ENCODE measurements at regions not wholly inside any gene's neighbourhood (a gene's known extent, or its start where the extent isn't known, plus 50 kb on each side); places are given as distances from the start of the nearest gene placed in this dataset.
"Not testable (repeated sequence)": the region's sequence is repeated elsewhere in the genome, so short reads cannot be mapped to it uniquely, and the experiment has no call there.

DNA sequence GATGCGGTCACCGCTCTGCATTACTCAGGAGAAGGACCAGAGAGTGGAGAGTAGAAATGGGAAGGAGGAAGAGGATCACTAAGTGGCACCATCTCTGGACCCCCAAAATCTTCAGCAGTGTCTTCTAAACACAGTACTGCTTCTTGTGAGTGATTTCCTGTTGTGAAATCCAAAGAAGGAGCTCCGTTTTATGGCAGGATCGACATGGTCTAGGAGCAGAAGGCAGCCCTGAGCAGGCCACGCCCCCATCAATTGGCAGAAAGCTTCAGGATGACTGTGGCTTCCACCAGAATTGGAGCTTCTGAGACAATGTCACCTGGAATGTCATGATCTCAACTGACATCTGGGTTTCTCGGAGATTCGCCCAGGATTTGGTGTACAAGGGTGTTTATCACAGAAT, 171.5 kb downstream of the ADSS2 start:
- DNase-seq (ENCODE audit: low spot score), result no peak
- in situ Hi-C loops (cut with HindIII; ENCODE audit: low sequenced_read_pairs), result no loop called here

DNA sequence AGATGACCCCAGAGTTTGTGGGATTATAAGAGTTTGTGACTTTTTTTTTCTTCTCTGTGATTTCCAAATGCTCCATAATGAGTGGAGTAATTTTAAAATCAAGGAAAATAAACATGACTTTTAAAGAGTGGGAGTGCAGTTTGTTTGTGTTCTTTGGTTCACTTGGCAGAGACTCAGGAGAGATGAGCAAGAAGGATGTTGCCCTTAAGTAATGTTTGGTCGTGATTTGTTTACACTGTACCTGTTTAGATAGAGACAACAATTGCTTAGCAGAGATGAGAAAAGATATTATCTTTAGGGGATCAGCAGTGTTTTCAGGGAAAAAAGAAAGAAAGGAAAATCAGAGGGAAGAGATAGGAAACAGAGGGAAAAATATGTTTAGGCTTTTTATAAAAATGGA, 170.8 kb downstream of the ADSS2 start:
- in situ Hi-C loops (cut with HindIII; ENCODE audit: low sequenced_read_pairs), result no loop called here
- DNase-seq (ENCODE audit: low spot score), result no peak

DNA sequence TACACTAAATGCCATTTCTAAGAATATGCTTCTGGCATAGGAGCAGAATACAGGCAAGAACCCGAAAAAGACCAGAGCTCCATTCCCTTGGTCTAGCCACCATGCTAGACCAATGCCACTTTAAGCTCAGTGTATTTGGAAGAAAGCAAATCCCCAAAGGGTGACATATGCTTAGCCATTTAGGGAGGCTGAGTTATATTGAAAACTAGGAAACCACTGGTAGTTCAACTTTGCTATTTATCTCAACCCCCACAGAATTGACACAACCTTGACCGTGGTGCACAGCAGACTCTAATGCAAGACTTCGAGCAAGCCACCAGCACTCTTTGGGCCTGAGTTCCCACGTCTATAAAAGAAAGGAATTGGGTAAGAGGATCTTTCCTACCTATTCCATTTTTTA, 167.9 kb downstream of the ADSS2 start:
- in situ Hi-C loops (cut with HindIII; ENCODE audit: low sequenced_read_pairs), result no loop called here
- DNase-seq (ENCODE audit: low spot score), result no peak

DNA sequence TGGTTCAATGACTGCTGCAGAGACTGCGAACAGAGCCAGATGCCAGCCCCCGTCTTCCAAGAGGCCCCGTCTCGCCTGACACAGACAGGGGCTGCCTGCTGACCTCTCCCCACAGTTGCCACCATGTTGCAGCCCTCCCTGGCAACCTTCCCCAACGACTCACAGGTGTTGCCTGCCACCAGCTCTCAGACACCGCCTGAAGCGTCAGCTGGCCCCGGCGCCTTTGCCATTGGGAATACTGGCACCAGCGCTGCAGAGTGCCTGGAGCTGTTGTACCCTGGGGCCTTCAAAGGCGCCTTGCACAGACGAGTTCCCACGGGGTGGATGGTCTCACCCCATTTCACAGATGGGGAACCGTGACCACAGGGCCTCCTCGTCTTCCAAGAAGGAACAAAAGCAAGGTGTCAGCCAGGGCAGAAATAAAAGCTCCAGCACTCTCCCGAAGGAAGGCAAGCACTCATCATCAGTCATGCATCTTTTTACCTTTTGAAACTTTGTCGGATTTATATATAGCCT, 167.0 kb downstream of the ADSS2 start:
- in situ Hi-C loops (cut with HindIII; ENCODE audit: low sequenced_read_pairs), result no loop called here
- DNase-seq (ENCODE audit: low spot score), result no peak

DNA sequence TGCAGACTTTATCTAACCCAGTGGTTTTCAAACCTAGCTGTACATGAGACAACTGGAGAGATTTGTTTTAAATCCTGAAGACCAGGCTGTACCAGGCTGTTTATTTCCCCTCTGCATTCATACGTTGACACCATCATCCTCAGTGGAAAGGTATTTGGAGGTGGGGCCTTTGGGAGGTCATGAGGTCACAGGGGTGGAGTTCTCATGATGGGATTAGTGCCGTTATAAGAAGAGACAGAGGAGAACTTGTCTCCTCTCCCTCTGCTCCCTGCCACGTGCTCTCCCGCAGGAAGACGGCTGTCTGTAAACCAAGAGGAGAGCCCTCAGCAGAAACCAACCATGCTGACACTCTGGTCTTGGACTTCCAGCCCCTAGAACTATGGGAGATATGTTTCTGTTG, 165.4 kb downstream of the ADSS2 start:
- no peak for DNase-seq (ENCODE audit: low spot score)
- in situ Hi-C loops (cut with HindIII; ENCODE audit: low sequenced_read_pairs), result no loop called here

DNA sequence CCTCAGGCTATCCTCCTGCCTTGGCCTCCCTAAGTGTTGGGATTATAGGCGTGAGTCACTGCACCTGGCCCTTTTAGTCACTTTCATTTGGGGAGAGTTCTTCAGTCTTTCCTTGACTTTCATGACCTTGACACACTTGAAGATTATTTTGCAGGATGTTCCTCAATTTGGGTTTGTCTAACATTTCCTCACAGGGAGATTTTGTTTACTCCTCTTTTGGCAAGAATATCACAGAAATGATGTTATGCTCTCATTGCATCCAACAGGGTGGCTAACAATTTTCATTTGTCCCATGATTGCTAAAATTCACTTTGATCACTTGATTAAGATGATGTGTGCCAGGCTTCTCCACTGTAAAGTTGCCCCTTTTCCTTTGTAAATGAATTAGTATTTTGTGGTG, 164.0 kb downstream of the ADSS2 start:
- no peak for DNase-seq (ENCODE audit: low spot score)
- in situ Hi-C loops (cut with HindIII; ENCODE audit: low sequenced_read_pairs), result no loop called here

DNA sequence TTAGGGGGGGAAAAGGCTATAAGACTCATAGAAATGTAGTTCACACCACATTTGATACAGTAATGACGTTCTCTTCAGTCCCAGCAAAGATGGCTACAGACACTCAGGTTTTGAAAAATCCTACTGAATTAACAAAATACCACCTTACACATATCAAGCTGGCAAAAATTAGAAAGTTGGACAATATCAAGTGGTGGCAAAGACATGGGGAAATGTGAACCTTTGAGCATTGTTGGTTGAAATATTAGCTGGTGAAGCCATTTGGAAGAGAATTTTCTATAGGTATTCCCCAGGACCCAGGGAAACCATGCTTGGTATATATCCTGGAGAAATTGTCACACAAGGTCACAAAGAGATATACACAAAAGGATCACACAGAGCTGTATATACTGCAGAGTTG, 163.0 kb downstream of the ADSS2 start:
- DNase-seq (ENCODE audit: low spot score), result no peak
- in situ Hi-C loops (cut with HindIII; ENCODE audit: low sequenced_read_pairs), result no loop called here

DNA sequence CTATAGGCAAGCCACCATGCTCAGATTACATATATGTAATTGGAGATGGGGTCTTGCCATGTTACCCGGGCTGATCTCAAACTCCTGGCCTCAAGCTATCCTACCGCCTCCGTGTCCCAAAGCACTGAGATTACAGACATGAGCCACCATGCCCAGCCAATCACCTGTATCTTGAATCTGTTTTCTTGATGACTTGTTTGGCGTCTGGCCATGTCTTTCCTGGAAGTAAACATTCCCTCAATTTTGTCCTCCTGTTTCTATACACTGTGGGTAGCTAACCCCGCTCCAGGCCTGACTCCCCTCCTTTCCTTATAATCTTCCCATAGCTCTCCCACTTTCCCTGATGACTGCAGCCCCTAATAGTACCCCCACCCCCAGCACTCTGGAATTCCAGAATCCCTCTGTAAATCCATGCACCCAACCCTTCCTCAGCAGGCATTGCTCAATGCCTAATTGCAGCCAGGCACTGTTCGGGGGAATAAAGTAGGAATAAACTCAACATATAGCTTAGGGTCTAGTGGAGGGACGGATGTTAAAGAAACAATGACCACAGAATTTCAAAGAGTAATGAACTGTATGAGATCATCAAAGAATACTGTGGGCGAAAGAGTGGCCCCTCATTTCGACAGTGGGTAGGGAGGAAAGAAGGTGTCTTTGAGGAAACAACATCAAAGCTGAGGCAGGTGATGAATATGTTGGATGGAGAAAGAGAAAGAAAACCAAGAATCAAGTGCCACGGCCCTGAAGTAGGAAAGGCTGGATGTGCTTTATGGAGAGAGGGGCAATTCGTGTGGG, 161.5 kb downstream of the ADSS2 start:
- no peak for DNase-seq (ENCODE audit: low spot score)
- in situ Hi-C loops (cut with HindIII; ENCODE audit: low sequenced_read_pairs), result no loop called here

DNA sequence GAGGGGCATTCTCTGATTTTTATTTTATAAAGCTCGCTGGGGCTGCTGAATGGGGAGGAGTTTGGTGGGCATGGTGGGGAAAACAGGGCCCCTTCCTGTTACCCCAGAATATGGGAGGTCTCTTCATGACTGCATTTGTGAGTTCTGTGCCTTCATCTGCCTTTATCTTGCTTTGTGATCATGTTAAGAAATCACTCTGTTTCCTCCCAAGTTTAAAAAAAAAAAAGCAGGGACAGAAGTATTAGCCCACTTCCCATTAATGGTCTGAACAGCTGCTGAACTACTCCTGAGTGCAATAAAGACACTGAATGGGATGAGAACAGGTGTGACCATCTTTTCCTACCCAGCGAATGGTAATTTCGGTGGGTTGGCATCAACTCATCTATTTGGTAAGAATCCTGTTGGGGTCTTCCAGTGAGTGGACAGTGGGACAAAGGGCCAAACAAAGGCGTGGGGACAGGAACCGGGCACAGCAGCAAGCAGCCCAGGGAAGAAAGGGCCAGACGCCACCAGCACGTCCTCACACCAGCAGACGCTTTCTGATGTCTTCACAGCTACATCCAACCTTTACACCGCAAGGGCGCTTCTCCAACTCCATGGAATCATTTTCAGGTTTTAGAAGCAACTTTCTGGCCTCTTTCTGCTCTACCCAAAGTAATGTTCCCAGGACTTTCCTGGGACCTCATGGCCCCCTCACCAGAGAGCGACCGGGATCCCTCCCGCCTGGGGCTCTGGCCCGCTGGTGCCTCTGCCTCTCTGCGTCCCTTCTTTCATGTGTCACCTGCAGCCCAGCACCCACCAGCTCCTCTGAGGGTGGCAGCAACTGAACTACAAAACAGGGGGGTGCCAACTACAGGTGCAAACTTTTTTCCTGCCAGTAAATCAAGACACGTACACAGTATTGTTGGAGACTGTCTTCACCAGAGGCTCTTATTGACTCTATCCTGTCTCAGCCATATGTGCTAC, 160.2 kb downstream of the ADSS2 start:
- in situ Hi-C loops (cut with HindIII; ENCODE audit: low sequenced_read_pairs), result no loop called here
- DNase-seq (ENCODE audit: low spot score), result no peak

DNA sequence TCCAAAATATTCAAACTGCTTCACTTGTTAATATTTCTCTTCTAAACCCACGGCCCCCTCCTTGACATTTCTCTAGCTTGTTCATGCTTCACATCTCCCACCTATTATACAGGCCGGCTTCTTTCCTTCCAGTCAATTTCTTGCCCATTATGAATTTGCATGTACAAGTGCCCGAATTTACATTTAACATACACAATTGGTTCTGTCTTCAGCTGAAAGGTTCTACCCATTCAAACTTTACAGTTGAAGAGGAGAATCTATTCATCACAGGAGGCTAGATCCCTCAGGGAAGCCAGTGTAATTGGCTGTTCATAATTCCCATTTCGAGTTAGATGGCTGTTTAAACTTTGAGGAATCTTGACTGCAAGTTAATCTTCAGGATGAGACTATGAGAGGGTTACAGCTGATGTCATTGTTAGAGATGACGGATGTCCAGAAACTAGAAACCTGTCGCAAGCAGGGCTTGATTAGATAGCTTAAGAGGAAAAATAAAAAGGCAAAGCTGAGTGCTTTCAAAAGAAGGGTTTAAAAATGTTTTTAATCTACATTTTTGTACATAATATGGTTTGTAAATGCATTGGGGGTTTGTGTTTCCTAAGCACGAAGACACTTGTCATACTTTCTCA, 157.0 kb downstream of the ADSS2 start:
- DNase-seq (ENCODE audit: low spot score), result no peak
- in situ Hi-C loops (cut with HindIII; ENCODE audit: low sequenced_read_pairs), result no loop called here

DNA sequence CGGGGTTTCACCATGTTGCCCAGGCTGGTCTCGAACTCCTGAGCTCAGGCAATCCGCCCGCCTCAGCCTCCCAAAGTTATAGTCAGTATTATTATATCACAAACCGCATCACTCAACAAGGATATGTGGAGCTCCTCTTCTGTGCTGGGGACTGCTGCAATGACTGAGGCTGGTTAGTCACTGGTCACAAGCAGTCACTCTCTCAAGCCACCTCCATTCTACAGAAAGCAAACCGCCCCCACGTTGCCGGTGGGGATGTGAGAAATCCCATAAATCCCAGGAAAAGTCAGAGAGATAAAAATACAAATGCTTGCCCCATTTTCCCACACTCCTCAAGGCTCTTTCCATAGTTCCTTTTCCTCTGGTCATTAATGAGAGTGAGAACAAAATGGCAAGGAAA, 155.7 kb downstream of the ADSS2 start:
- DNase-seq (ENCODE audit: low spot score), result no peak
- in situ Hi-C loops (cut with HindIII; ENCODE audit: low sequenced_read_pairs), result no loop called here

DNA sequence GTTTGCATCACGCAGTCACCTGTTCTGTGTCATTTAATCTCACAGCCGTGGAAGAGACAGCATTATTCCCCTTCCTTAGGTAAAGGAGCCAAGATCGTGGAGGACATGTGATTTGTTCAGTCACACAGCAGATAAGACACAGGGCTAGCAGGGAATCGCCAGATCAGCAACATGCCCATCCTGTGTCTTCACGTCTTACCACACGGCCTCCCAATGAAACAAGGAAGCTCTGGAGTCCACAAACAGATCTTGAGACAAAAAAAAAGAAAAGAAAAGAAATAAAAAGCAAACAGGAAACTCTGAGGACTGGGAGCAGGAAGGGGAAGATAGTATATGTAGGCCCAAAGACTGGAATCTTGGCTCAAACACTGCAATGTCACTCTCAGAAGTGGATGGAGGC, 155.3 kb downstream of the ADSS2 start:
- no peak for DNase-seq (ENCODE audit: low spot score)
- in situ Hi-C loops (cut with HindIII; ENCODE audit: low sequenced_read_pairs), result no loop called here

DNA sequence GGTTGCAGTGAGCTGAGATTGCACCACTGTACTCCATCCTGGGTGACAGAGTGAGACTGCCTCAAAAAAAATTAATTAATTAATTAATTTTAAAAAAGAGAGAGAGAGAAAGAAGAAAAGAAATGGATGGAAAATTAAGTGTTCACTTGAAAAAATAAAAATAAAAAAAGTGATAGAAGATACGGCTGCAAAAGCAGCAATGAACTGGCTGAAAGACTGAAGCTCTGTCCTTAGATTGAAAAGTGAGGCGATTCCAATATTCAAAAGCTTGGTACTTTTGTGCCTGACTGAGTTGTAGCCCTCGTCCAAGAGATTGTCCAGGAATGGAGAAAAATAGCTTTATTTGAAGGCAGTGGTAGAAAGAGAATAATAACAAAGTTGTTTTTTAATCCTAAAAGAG, 154.6 kb downstream of the ADSS2 start:
- DNase-seq (ENCODE audit: low spot score), result no peak
- in situ Hi-C loops (cut with HindIII; ENCODE audit: low sequenced_read_pairs), result no loop called here

DNA sequence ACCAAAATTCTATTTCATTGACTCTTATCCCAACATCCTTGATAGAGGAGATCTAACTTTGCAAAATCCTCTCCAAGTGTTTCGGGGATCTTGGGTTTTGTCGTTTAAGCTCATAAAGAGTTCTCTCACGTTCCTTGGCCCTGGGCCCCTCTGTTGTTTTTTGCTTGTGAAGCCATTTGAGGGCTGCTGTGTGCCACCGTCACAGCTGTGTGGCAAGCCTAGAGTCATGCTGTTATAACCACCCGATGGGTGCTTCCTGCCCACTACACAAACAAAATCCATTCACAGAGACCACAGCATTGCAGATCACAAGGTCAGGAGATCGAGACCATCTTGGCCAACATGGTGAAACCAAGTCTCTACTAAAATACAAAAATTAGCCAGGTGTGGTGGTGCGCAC, 154.1 kb downstream of the ADSS2 start:
- in situ Hi-C loops (cut with HindIII; ENCODE audit: low sequenced_read_pairs), result no loop called here

DNA sequence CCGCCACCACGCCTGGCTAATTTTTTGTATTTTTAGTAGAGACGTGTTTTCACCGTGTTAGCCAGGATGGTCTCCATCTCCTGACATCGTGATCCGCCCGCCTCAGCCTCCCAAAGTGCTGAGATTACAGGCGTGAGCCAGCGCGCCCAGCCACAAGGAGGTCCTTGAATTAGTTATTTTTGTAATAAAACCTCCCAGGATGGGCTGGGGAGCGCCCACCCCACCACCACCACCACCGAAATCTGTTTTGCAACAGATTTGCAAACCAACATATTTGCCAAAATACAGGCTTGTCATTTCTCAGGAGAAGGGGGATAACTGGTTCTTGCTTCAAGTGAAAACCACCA, 151.7 kb downstream of the ADSS2 start:
- in situ Hi-C loops (cut with HindIII; ENCODE audit: low sequenced_read_pairs); DNase-seq (ENCODE audit: low spot score): not testable (repeated sequence)

More for the DNA sequence above, 154.1 kb downstream of the ADSS2 start:
- no peak for DNase-seq (ENCODE audit: low spot score)

DNA sequence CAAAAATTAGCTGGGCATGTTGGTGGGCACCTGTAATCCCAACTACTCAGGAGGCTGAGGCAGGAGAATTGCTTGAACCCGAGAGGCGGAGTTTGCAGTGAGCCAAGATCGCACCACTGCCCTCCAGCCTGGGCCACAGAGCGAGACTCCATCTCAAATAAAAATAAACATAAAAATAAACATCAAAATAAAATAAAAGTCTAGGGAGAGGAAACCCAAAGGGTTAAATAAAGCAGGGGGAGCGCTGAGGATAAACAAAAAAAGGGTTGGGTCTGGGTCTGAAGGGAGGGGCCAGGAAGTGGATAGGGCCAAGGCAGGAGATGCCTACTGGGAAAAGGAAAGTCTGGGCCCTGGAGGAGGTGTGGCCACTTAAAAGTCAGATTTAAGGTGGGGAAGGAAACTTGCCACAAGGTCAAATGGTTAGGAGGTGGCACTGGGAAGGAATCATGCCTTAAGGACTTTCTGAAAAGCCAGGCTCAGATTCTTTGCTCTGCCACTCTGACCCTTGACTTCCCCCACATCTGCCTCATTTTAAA, 150.0 kb downstream of the ADSS2 start:
- no peak for DNase-seq (ENCODE audit: low spot score)
- in situ Hi-C loops (cut with HindIII; ENCODE audit: low sequenced_read_pairs), result no loop called here

DNA sequence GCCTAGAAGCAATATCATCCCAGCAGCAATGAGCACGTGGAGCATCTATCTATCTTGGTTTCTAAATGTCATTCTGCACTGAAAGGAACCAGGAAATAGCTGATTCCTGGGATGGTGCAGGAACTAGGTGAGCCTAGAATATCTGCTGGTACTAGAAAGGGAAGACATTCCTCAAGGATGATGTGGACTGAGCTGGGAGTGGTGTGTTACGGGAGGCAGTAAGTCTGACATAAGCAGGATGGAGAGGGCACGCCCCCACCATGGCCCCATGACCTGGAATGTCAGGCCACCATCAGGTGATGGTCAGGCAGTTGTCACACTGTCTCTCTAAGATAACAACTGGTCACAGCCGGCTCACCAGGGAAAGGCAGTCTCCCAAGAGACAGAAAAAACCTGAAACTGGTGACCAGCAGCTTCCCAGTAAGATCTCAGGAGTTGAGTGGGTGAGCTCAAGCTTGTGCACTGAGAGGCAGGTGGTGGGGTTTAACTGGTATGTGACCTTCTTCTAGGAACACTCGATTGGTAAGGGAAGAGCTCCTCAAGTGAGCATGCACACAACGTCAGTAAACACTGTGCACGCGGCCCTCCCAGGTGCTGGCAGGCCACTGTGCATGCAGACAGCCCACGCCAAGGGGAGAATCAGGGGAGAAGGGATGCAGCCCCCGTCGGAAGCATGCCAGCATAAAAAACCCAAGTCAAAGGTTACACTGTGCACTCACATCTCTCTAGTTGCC, 148.7 kb downstream of the ADSS2 start:
- in situ Hi-C loops (cut with HindIII; ENCODE audit: low sequenced_read_pairs), result no loop called here

DNA sequence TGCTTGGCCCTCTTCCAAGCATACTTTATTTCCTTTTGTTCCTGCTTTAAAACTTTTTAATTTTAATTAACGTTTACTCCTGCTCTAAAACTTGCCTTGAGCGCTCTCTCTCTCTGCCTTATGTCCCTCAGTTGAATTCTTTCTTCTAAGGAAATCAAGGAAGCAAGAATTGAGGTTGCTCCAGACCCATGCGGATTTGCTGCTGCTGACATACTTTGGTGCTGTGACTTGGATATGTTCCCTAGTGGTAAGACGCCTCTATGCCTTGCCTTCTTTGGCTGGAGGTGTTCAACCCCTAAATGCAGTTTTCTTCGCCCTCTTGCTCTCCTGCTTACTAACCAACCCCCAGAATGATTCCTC, 148.1 kb downstream of the ADSS2 start:
- in situ Hi-C loops (cut with HindIII; ENCODE audit: low sequenced_read_pairs), result no loop called here
- DNase-seq (ENCODE audit: low spot score), result no peak

More for the DNA sequence above, 148.7 kb downstream of the ADSS2 start:
- DNase-seq (ENCODE audit: low spot score), result no peak

DNA sequence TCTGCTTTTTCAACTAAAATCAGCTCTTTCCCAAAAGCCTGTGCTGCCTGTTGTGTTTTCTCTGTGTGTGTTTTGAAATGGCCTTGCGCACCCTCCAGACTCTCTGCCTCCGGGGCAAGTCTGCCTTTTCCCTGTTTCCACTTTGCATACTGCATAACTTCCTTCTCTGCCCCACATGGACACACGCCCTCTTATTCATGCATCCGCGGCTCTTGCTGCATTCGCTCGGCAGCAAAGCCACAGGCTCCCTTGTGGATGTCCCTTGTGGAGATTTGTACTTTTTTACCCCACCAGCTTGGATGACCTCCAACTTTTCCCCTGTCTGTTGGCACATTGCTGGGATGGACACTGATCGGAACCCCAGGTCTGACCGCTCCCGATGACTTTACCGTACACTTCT, 147.6 kb downstream of the ADSS2 start:
- DNase-seq (ENCODE audit: low spot score), result no peak
- in situ Hi-C loops (cut with HindIII; ENCODE audit: low sequenced_read_pairs), result no loop called here
